HepG2 (cell line): ENCODE measurements at regions not wholly inside any gene's neighbourhood (a gene's known extent, or its start where the extent isn't known, plus 50 kb on each side); places are given as distances from the start of the nearest gene placed in this dataset.

ENCODE experiments used
- BCL6 ChIP-seq: IDR thresholded peaks from 2 replicates; pipeline ENCODE4 v1.6.1; 2016; ENCODE audit warnings: missing genetic modification reagents, missing compliant biosample characterization
- CBX5 ChIP-seq: sonication (generic); formaldehyde crosslinking; IDR thresholded peaks from 2 replicates; pipeline ENCODE4 v1.4.0; 2020; ENCODE audit warnings: missing genetic modification reagents, borderline replicate concordance
- CTCF ChIP-seq: sonication (generic); formaldehyde crosslinking; IDR thresholded peaks from 2 replicates; pipeline ENCODE4 v1.5.0; 2020; ENCODE audit warnings: mild to moderate bottlenecking, missing genetic modification reagents, moderate library complexity
- HDAC1 ChIP-seq: sonication (generic); formaldehyde crosslinking; IDR thresholded peaks from 2 replicates; pipeline ENCODE4 v1.5.1; 2020; ENCODE audit warnings: mild to moderate bottlenecking, missing genetic modification reagents
- HMGXB4 ChIP-seq, 2 experiments: sonication (generic) in 1 of 2; formaldehyde crosslinking in 1 of 2; IDR thresholded peaks; 2 replicates each; pipeline versions ENCODE4 v1.4.0 to v1.6.1; 2018 to 2020; ENCODE audit warnings: missing genetic modification reagents in 2 of 2, borderline replicate concordance in 1 of 2, low read depth in 1 of 2, mild to moderate bottlenecking in 1 of 2, missing biosample characterization in 1 of 2
- HNF1A ChIP-seq, 2 experiments: sonication (generic) in 1 of 2; formaldehyde crosslinking in 1 of 2; IDR thresholded peaks; 2 replicates each; pipeline versions ENCODE4 v1.4.0 to v1.6.1; 2016 to 2020; ENCODE audit warnings: borderline replicate concordance in 1 of 2, low read depth in 1 of 2, mild to moderate bottlenecking in 1 of 2, missing genetic modification reagents in 1 of 2
- KLF6 ChIP-seq: IDR thresholded peaks from 2 replicates; pipeline ENCODE4 v1.8.0; 2016; ENCODE audit warnings: missing biosample characterization, missing genetic modification reagents
- MAZ ChIP-seq, 2 experiments: sonication (generic) in 1 of 2; formaldehyde crosslinking in 1 of 2; IDR thresholded peaks; 2 replicates each; pipeline versions ENCODE4 v1.5.0 to v1.6.1; 2012 to 2020; ENCODE audit warnings: low read depth in 2 of 2, mild to moderate bottlenecking in 2 of 2, borderline replicate concordance in 1 of 2, improper control_type of control experiment in 1 of 2, low read length in 1 of 2, missing genetic modification reagents in 1 of 2, moderate library complexity in 1 of 2
- MBNL3 ChIP-seq: fragments of 250-450 bp; sonication (Bioruptor Pico); conservative IDR thresholded peaks from 2 replicates; pipeline ENCODE4 v1.8.0; 2022; ENCODE audit warnings: mild to moderate bottlenecking, inconsistent platforms
- MXI1 ChIP-seq: IDR thresholded peaks from 3 replicates; pipeline ENCODE4 v1.6.1; 2012; ENCODE audit warnings: low read depth, low read length, inconsistent platforms, borderline replicate concordance
- NBN ChIP-seq: fragments of 450-650 bp; conservative IDR thresholded peaks from 2 replicates; pipeline ENCODE4 v1.6.1; 2017
- POLR2A ChIP-seq, 2 experiments: IDR thresholded peaks; 2 replicates each; pipeline ENCODE4 v1.6.1; 2011; ENCODE audit warnings: low read depth in 2 of 2, low read length in 2 of 2, mild to moderate bottlenecking in 1 of 2, moderate library complexity in 1 of 2; ENCODE audit not compliant: insufficient read depth in 1 of 2
- SIN3B ChIP-seq: fragments of 150-350 bp; IDR thresholded peaks from 2 replicates; pipeline ENCODE4 v1.6.1; 2014; ENCODE audit warnings: low read length
- SIX4 ChIP-seq: sonication (generic); formaldehyde crosslinking; IDR thresholded peaks from 2 replicates; pipeline ENCODE4 v1.4.0; 2020; ENCODE audit warnings: missing genetic modification reagents
- ZBTB8A ChIP-seq: sonication (generic); formaldehyde crosslinking; IDR thresholded peaks from 2 replicates; pipeline ENCODE4 v1.4.0; 2020; ENCODE audit warnings: mild to moderate bottlenecking, low read depth, missing genetic modification reagents, borderline replicate concordance
- ZKSCAN1 ChIP-seq: fragments of 150-350 bp; IDR thresholded peaks from 2 replicates; pipeline ENCODE4 v1.6.1; 2014; ENCODE audit warnings: low read length
- ZNF639 ChIP-seq: conservative IDR thresholded peaks from 2 replicates; pipeline ENCODE4 v1.6.1; 2018; ENCODE audit warnings: missing genetic modification reagents
- ZNF678 ChIP-seq: sonication (generic); formaldehyde crosslinking; IDR thresholded peaks from 2 replicates; pipeline ENCODE4 v1.4.0; 2020; ENCODE audit warnings: mild to moderate bottlenecking, missing genetic modification reagents
- ZNF788 ChIP-seq: sonication (generic); formaldehyde crosslinking; IDR thresholded peaks from 2 replicates; pipeline ENCODE4 v1.5.0; 2020; ENCODE audit warnings: mild to moderate bottlenecking, missing genetic modification reagents, borderline replicate concordance

- TF ChIP-seq ZNF678 (CRISPR knock-in tag) (0 out of 2 replicates have a peak, but pooled peaks have one; percentile 42), SIN3B (no peak), ZNF788 (CRISPR knock-in tag) (peak; percentile 75; the same call in 1 of the 2 replicates), CTCF (peak; percentile 26; the same call in 1 of the 2 replicates), SIX4 (CRISPR knock-in tag) (no peak), HNF1A (IDR thresholded peaks at IDR 0.05; ENCODE audit: low read depth) (peak; percentile 97), HNF1A (CRISPR knock-in tag; IDR thresholded peaks at IDR 0.05; ENCODE audit: borderline replicate concordance) (peak; percentile 99), NBN (no peak), ZBTB8A (CRISPR knock-in tag) (no peak), MAZ (IDR thresholded peaks at IDR 0.05; ENCODE audit: borderline replicate concordance, low read depth, low read length) (peak; percentile 60; the same call in 1 of the 2 replicates), MAZ (CRISPR knock-in tag; IDR thresholded peaks at IDR 0.05; ENCODE audit: low read depth) (peak; percentile 24; the same call in 1 of the 2 replicates), ZNF639 (CRISPR knock-in tag) (peak; percentile 23; the same call in 1 of the 2 replicates), ZKSCAN1 (no peak), BCL6 (CRISPR knock-in tag) (peak; percentile 86), MXI1 (no peak), HDAC1 (CRISPR knock-in tag) (peak; percentile 51; the same call in 1 of the 2 replicates), POLR2A (IDR thresholded peaks at IDR 0.05; ENCODE audit: insufficient read depth in 1 of 2, low read depth in 2 of 2, low read length in 2 of 2) (peak in 1 of 2 experiments; percentile 50; a peak in 1 of 4 replicates), MBNL3 (CRISPR knock-in tag) (no peak), HMGXB4 (CRISPR knock-in tag; IDR thresholded peaks at IDR 0.05; ENCODE audit: borderline replicate concordance in 1 of 2, low read depth in 1 of 2) (peak; percentile 23 to 30; a peak in 2 of 4 replicates), KLF6 (CRISPR knock-in tag) (no peak), CBX5 (CRISPR knock-in tag) (0 out of 2 replicates have a peak, but pooled peaks have one; percentile 42)
Observed at GRCh38 chr7:372932-373791, 83.2 kb downstream of the FOXL3 start (continued).
